ENCODE measurements at regions not wholly inside any gene's neighbourhood (a gene's known extent, or its start where the extent isn't known, plus 50 kb on each side); places are given as distances from the start of the nearest gene placed in this dataset.

DNA sequence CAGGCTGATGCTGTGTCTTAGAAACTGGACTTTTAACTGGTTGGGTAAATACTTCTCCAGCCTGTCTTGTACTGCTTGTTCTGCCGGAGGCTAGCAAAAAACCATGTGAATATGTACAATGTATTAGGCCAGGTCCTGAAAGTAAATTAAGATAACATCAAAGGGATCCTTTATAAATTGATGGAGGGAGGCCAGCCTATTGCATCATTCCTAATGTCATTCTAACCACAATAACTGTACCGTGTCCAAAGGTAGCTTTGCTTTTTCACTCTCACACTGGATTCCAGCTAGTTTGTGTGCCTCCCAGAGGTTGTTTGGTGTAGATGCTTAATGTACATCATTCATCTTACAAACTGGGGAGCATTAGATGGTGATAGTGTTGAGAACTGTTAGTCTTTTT, 91.2 kb upstream of the SEM1 start:
- TF ChIP-seq, protein P1, sequence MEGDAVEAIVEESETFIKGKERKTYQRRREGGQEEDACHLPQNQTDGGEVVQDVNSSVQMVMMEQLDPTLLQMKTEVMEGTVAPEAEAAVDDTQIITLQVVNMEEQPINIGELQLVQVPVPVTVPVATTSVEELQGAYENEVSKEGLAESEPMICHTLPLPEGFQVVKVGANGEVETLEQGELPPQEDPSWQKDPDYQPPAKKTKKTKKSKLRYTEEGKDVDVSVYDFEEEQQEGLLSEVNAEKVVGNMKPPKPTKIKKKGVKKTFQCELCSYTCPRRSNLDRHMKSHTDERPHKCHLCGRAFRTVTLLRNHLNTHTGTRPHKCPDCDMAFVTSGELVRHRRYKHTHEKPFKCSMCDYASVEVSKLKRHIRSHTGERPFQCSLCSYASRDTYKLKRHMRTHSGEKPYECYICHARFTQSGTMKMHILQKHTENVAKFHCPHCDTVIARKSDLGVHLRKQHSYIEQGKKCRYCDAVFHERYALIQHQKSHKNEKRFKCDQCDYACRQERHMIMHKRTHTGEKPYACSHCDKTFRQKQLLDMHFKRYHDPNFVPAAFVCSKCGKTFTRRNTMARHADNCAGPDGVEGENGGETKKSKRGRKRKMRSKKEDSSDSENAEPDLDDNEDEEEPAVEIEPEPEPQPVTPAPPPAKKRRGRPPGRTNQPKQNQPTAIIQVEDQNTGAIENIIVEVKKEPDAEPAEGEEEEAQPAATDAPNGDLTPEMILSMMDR (IDR thresholded peaks at IDR 0.05), result no peak
- no peak for TF ChIP-seq POLR2A (IDR thresholded peaks at IDR 0.05)

Measured in breast epithelium (tissue), 3 donors.